Mesenchymal stem cell (in vitro differentiated cells and primary cell): ENCODE measurements at regions not wholly inside any gene's neighbourhood (a gene's known extent, or its start where the extent isn't known, plus 50 kb on each side); places are given as distances from the start of the nearest gene placed in this dataset.

Experiments used
- DNase-seq: peaks from one replicate; pipeline ENCODE4 v3.0.0-alpha.2; 2013
- H2AFZ ChIP-seq: one replicate; pipeline ENCODE4 v1.6.1; 2013; ENCODE audit warnings: low read depth, mild to moderate bottlenecking, control low read depth, inconsistent platforms, low read length, moderate library complexity
- H2AK5ac ChIP-seq: 2 replicates; pipeline ENCODE4 v1.6.1; 2013; ENCODE audit warnings: low read length, moderate library complexity, mild to moderate bottlenecking, inconsistent platforms; ENCODE audit not compliant: severe bottlenecking
- H2BK120ac ChIP-seq: one replicate; pipeline ENCODE4 v1.6.1; 2013; ENCODE audit warnings: low read depth, mild to moderate bottlenecking, inconsistent platforms, low read length, moderate library complexity
- H2BK12ac ChIP-seq, 2 experiments: one replicate each; pipeline ENCODE4 v1.6.1; 2013; ENCODE audit warnings: inconsistent platforms in 2 of 2, low read length in 2 of 2, mild to moderate bottlenecking in 2 of 2, moderate library complexity in 2 of 2, control low read depth in 1 of 2
- H2BK15ac ChIP-seq: one replicate; pipeline ENCODE4 v1.6.1; 2013; ENCODE audit warnings: mild to moderate bottlenecking, low read depth, inconsistent platforms; ENCODE audit not compliant: poor library complexity, severe bottlenecking
- H2BK5ac ChIP-seq: 2 replicates; pipeline ENCODE4 v1.6.1; 2013; ENCODE audit warnings: low read depth, mild to moderate bottlenecking, low read length, control low read depth, inconsistent platforms; ENCODE audit not compliant: poor library complexity, severe bottlenecking
- H3K14ac ChIP-seq, 2 experiments: one replicate each; pipeline ENCODE4 v1.6.1; 2013; ENCODE audit warnings: inconsistent platforms in 2 of 2, low read length in 2 of 2, control low read depth in 1 of 2, mild to moderate bottlenecking in 1 of 2, moderate library complexity in 1 of 2
- H3K18ac ChIP-seq, 2 experiments: one replicate each; pipeline ENCODE4 v1.6.1; 2013; ENCODE audit warnings: inconsistent platforms in 2 of 2, low read length in 2 of 2, control low read depth in 1 of 2, low read depth in 1 of 2, mild to moderate bottlenecking in 1 of 2
- H3K23ac ChIP-seq, 2 experiments: one replicate each; pipeline ENCODE4 v1.6.1; 2013; ENCODE audit warnings: inconsistent platforms in 2 of 2, low read length in 2 of 2, mild to moderate bottlenecking in 2 of 2, moderate library complexity in 2 of 2, control low read depth in 1 of 2
- H3K27ac ChIP-seq: 2 replicates; pipeline ENCODE4 v1.5.1; 2013; ENCODE audit warnings: mild to moderate bottlenecking, moderate library complexity, low read length, control low read depth, inconsistent platforms; ENCODE audit not compliant: poor library complexity, severe bottlenecking
- H3K27me3 ChIP-seq, 2 experiments: 2 replicates each; pipeline versions ENCODE4 v1.6.1 to v1.7.0; 2013; ENCODE audit warnings: low read length in 2 of 2, mild to moderate bottlenecking in 2 of 2, moderate library complexity in 2 of 2, control low read depth in 1 of 2, inconsistent platforms in 1 of 2; ENCODE audit not compliant: control insufficient read depth in 1 of 2, insufficient read depth in 1 of 2
- H3K36me3 ChIP-seq, 2 experiments: 2 replicates each; pipeline versions ENCODE4 v1.6.1 to v1.7.0; 2013; ENCODE audit warnings: low read length in 2 of 2, control low read depth in 1 of 2, inconsistent platforms in 1 of 2, low read depth in 1 of 2, mild to moderate bottlenecking in 1 of 2; ENCODE audit not compliant: insufficient read depth in 2 of 2, control insufficient read depth in 1 of 2
- H3K4ac ChIP-seq, 2 experiments: one replicate each; pipeline ENCODE4 v1.6.1; 2013; ENCODE audit warnings: inconsistent platforms in 2 of 2, low read length in 2 of 2, mild to moderate bottlenecking in 2 of 2, moderate library complexity in 2 of 2, control low read depth in 1 of 2, low read depth in 1 of 2
- H3K4me1 ChIP-seq: 2 replicates; pipeline ENCODE4 v1.6.1; 2013; ENCODE audit warnings: low read depth, low read length, control low read depth; ENCODE audit not compliant: control insufficient read depth, insufficient read depth
- H3K4me2 ChIP-seq: 2 replicates; pipeline ENCODE4 v1.6.1; 2013; ENCODE audit warnings: low read length, mild to moderate bottlenecking, inconsistent platforms; ENCODE audit not compliant: poor library complexity, severe bottlenecking
- H3K4me3 ChIP-seq, 2 experiments: 2 replicates each; pipeline versions ENCODE4 v1.5.1 to v1.7.0; 2013; ENCODE audit warnings: low read length in 2 of 2, mild to moderate bottlenecking in 2 of 2, control low read depth in 1 of 2, low read depth in 1 of 2; ENCODE audit not compliant: insufficient read depth in 1 of 2
- H3K79me1 ChIP-seq: replicated peaks from 2 replicates; pipeline ENCODE4 v1.6.1; 2013; ENCODE audit warnings: mild to moderate bottlenecking, control low read depth, low read length, inconsistent platforms; ENCODE audit not compliant: poor library complexity, severe bottlenecking
- H3K9ac ChIP-seq: 2 replicates; pipeline ENCODE4 v1.7.0; 2013; ENCODE audit warnings: mild to moderate bottlenecking, low read length, moderate library complexity
- H3K9me3 ChIP-seq: 2 replicates; pipeline ENCODE4 v1.7.0; 2013; ENCODE audit warnings: mild to moderate bottlenecking, low read length; ENCODE audit not compliant: control insufficient read depth
- H4K8ac ChIP-seq: one replicate; pipeline ENCODE4 v1.6.1; 2013; ENCODE audit warnings: inconsistent platforms, mild to moderate bottlenecking, low read length, moderate library complexity
- H4K91ac ChIP-seq: one replicate; pipeline ENCODE4 v1.6.1; 2013; ENCODE audit warnings: mild to moderate bottlenecking, low read length, inconsistent platforms
- WGBS: methylation state at CpG from one replicate; pipeline ENCODE4 v1.1.7; 2013; ENCODE audit warnings: mixed read lengths; 5-methylcytosine and 5-hydroxymethylcytosine counted together

- no peak overlapping the region for H3K4ac ChIP-seq
- H2AFZ ChIP-seq, result no peak overlapping the region
- WGBS, result 81% methylated on average over 7 of the region's 8 CpGs
- H3K23ac ChIP-seq, result no peak overlapping the region
- no peak overlapping the region for H3K4me2 ChIP-seq
- H2BK120ac ChIP-seq, result no peak overlapping the region
- H3K14ac ChIP-seq, result no peak overlapping the region
- H3K4me3 ChIP-seq, result no peak overlapping the region
- no peak overlapping the region for H4K91ac ChIP-seq
- peak overlapping the region; percentile 69 to 92 for H2BK12ac ChIP-seq
- H2AK5ac ChIP-seq, result no peak overlapping the region
- peak overlapping the region; percentile 4 to 78 for H3K18ac ChIP-seq
- no peak overlapping the region for H3K27ac ChIP-seq
- no peaks in the 10 kb centered on the region for H3K9me3 ChIP-seq
- peak overlapping the region; percentile 45 for H4K8ac ChIP-seq
- H3K9ac ChIP-seq, result no peak overlapping the region
- no peaks in the 10 kb centered on the region for H3K79me1 ChIP-seq
- no peak for DNase-seq
- no peaks in the 10 kb centered on the region for H3K4me1 ChIP-seq
- H3K27me3 ChIP-seq, result no peaks in the 10 kb centered on the region
- H2BK15ac ChIP-seq, result no peak overlapping the region
- H2BK5ac ChIP-seq, result no peak overlapping the region
- H3K36me3 ChIP-seq, result no peaks in the 10 kb centered on the region
These were observed 348.2 kb downstream of the SPRY1 start for GRCh38 chr4:123744664-123745290.

DNA sequence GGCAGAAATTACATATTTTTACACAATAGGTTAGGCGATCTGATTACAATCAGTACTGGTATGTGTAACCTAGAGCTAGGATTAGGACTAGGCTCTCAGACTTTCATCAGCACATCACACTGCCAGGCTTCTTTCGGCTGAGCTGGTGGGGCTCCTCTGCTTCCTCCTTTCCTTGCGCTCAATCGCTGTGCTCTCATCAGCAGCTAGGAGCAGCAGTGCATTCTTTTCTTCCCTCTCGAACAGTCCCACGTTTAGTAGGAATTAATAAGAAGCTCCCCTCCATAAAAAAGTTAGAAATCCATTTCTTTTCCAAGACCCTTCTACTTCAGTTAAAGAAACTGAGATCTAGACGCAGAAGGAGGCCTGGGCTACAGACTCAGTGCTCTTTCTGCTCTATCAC lies 350.4 kb downstream of the SPRY1 start:
- Histone ChIP-seq H3K14ac (no peak overlapping the region), H3K27ac (no peak overlapping the region), H3K4me1 (peaks cover 2% of the 10 kb centered on the region), H3K9me3 (no peaks in the 10 kb centered on the region), H2AFZ (no peak overlapping the region), H3K4me3 (no peak overlapping the region), H3K4me2 (no peak overlapping the region), H2BK12ac (no peak overlapping the region), H3K4ac (no peak overlapping the region), H3K18ac (no peak overlapping the region), H4K8ac (no peak overlapping the region), H3K27me3 (no peaks in the 10 kb centered on the region), H2BK15ac (no peak overlapping the region), H4K91ac (no peak overlapping the region), H3K9ac (no peak overlapping the region), H2BK5ac (no peak overlapping the region), H3K79me1 (no peaks in the 10 kb centered on the region), H3K36me3 (no peaks in the 10 kb centered on the region), H2BK120ac (no peak overlapping the region), H2AK5ac (no peak overlapping the region), H3K23ac (no peak overlapping the region)
- DNase-seq, result no peak
- WGBS, result 91% methylated on average over 7 of the region's 7 CpGs

DNA sequence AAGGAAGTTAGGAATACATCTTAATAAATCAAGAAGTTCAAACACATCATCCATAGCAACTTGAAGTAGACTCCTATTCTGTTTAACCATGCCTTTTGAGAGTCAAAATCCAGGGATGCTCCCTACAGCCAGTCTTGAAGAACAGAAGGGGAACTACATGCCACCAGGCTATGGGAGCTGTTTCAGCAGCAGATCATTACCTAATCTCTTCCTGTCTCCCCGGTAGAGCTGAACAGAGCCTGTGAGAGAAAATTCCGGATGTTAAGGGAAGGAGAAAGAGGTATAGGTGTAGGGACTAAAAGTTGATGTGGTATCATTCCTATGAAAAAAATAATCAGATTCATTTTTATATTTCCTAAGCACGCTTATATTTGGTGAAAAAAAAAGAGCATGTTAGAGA lies 352.2 kb downstream of the SPRY1 start:
- Histone ChIP-seq H3K4me3 (no peak overlapping the region), H2BK120ac (no peak overlapping the region), H3K9me3 (no peaks in the 10 kb centered on the region), H3K14ac (no peak overlapping the region), H3K79me1 (no peaks in the 10 kb centered on the region), H2BK15ac (no peak overlapping the region), H3K27ac (no peak overlapping the region), H4K8ac (peak overlapping the region; percentile 52), H3K4ac (no peak overlapping the region), H2AK5ac (no peak overlapping the region), H2AFZ (no peak overlapping the region), H2BK5ac (no peak overlapping the region), H3K23ac (no peak overlapping the region), H2BK12ac (no peak overlapping the region), H3K4me2 (no peak overlapping the region), H3K18ac (no peak overlapping the region), H3K4me1 (peaks cover 2% of the 10 kb centered on the region), H3K27me3 (no peaks in the 10 kb centered on the region), H4K91ac (no peak overlapping the region), H3K36me3 (no peaks in the 10 kb centered on the region), H3K9ac (no peak overlapping the region)
- DNase-seq, result no peak
- WGBS, result no CpG with 5 or more reads among the region's 3 CpGs

GRCh38 chr4:123749383-123749782 lies 352.8 kb downstream of the SPRY1 start:
- peak overlapping the region; percentile 79 for H2BK15ac ChIP-seq
- no peak overlapping the region for H3K23ac ChIP-seq
- DNase-seq, result no peak
- no peak overlapping the region for H3K4me3 ChIP-seq
- H2BK12ac ChIP-seq, result peak overlapping the region; percentile 31 to 75
- no peak overlapping the region for H3K4ac ChIP-seq
- H3K36me3 ChIP-seq, result no peaks in the 10 kb centered on the region
- H3K4me1 ChIP-seq, result peaks cover 2% of the 10 kb centered on the region
- H4K91ac ChIP-seq, result no peak overlapping the region
- no peak overlapping the region for H2AK5ac ChIP-seq
- H4K8ac ChIP-seq, result peak overlapping the region; percentile 94
- no peak overlapping the region for H2BK120ac ChIP-seq
- H3K9me3 ChIP-seq, result no peaks in the 10 kb centered on the region
- H3K9ac ChIP-seq, result no peak overlapping the region
- H3K27me3 ChIP-seq, result no peaks in the 10 kb centered on the region
- 31% methylated on average over 5 of the region's 7 CpGs for WGBS
- H3K79me1 ChIP-seq, result no peaks in the 10 kb centered on the region
- H3K4me2 ChIP-seq, result no peak overlapping the region
- H3K18ac ChIP-seq, result peak overlapping the region in 1 of 2 experiments; percentile 84
- no peak overlapping the region for H3K14ac ChIP-seq
- H3K27ac ChIP-seq, result no peak overlapping the region
- no peak overlapping the region for H2AFZ ChIP-seq
- H2BK5ac ChIP-seq, result no peak overlapping the region
